ENCODE measurements at regions not wholly inside any gene's neighbourhood (a gene's known extent, or its start where the extent isn't known, plus 50 kb on each side); places are given as distances from the start of the nearest gene placed in this dataset.

DNA sequence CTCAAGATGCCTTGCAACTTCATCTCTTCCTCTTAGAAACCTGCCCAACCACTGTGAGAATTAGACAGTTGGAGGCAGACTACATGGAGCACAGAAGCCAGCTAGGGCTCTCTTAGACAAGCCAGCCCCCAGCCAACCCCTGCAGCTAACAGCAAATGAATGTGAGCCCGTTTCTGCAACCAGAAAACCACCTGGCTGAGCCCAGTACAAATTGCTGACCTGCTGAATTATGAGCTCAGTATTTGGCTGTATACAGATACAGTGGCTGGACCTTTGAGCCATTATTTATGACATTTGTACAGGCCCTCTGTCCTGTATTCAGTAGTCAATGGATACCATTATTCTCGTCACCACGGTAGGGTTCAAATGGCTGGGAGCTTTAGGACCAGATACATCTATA, 112.9 kb downstream of the TBX5 start:
- H3K27ac ChIP-seq (ENCODE audit: low read length, poor library complexity, severe bottlenecking): no peak overlapping the region
- H4K91ac ChIP-seq (ENCODE audit: low read length): no peak overlapping the region
- DNase-seq: no peak
- no peak overlapping the region for H3K14ac ChIP-seq (ENCODE audit: low read length in 2 of 2)
- H3K27me3 ChIP-seq (ENCODE audit: control insufficient read depth in 1 of 2, insufficient read depth in 1 of 2, low read length in 2 of 2): no peaks in the 10 kb centered on the region
- H3K79me1 ChIP-seq (replicated peaks; ENCODE audit: low read length, poor library complexity, severe bottlenecking): no peaks in the 10 kb centered on the region
- no peak overlapping the region for H2BK5ac ChIP-seq (ENCODE audit: low read depth, low read length, poor library complexity, severe bottlenecking)
- WGBS: 48% methylated on average over 2 of the region's 3 CpGs
- no peak overlapping the region for H3K23ac ChIP-seq (ENCODE audit: low read length in 2 of 2)
- H2AK5ac ChIP-seq (ENCODE audit: low read length, severe bottlenecking): no peak overlapping the region
- H3K4me3 ChIP-seq (ENCODE audit: insufficient read depth in 1 of 2, low read depth in 1 of 2, low read length in 2 of 2): no peak overlapping the region
- H3K9ac ChIP-seq (ENCODE audit: low read length): no peak overlapping the region
- peaks cover 3% of the 10 kb centered on the region for H3K9me3 ChIP-seq (ENCODE audit: control insufficient read depth, low read length)
- H3K36me3 ChIP-seq (ENCODE audit: control insufficient read depth in 1 of 2, insufficient read depth in 2 of 2, low read depth in 1 of 2, low read length in 2 of 2): no peaks in the 10 kb centered on the region
- H2AFZ ChIP-seq (ENCODE audit: low read depth, low read length): no peak overlapping the region
- H3K4me2 ChIP-seq (ENCODE audit: low read length, poor library complexity, severe bottlenecking): no peak overlapping the region
- no peak overlapping the region for H3K18ac ChIP-seq (ENCODE audit: low read depth in 1 of 2, low read length in 2 of 2)
- H2BK120ac ChIP-seq (ENCODE audit: low read depth, low read length): no peak overlapping the region
- no peak overlapping the region for H2BK15ac ChIP-seq (ENCODE audit: low read depth, poor library complexity, severe bottlenecking)
- no peaks in the 10 kb centered on the region for H3K4me1 ChIP-seq (ENCODE audit: control insufficient read depth, insufficient read depth, low read depth, low read length)
- H4K8ac ChIP-seq (ENCODE audit: low read length): no peak overlapping the region
- H2BK12ac ChIP-seq (ENCODE audit: low read length in 2 of 2): no peak overlapping the region
- H3K4ac ChIP-seq (ENCODE audit: low read depth in 1 of 2, low read length in 2 of 2): no peak overlapping the region

DNA sequence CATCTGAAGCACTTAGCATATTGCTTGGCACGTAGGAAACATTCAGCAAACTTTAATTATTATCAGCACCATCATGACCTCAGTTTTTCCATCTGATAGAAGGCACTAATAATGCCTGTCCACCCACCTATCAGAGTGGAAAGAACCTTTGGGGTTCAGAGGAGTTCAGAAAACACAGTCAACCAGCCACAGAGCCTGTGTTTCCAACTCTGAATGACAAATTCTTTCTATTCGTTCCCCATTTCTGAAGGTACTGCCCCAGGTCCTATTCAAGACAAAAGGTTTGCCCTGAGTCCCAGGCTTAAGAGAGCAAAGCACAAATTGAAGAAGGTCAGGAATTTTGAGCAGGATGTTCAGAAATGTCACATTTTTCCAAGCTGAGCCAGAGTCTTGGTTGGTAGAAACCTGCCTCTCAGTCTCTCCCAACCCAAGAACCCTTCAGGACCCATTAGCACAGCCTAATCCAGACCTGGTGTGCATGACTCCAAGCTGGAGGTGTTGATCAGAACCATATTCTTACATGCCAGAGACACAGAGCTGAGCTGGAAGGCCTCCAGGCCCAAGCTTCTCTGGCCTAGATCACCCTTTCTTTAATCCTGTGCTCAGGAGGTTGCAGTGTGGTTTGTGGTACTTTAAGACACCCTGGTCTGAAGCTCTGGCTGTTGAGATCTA, 114.4 kb downstream of the TBX5 start:
- H2AK5ac ChIP-seq (ENCODE audit: low read length, severe bottlenecking): no peak overlapping the region
- peaks cover 0 to 4% of the 10 kb centered on the region in 2 experiments for H3K27me3 ChIP-seq (ENCODE audit: control insufficient read depth in 1 of 2, insufficient read depth in 1 of 2, low read length in 2 of 2)
- DNase-seq: no peak
- H3K4me1 ChIP-seq (ENCODE audit: control insufficient read depth, insufficient read depth, low read depth, low read length): no peaks in the 10 kb centered on the region
- H3K27ac ChIP-seq (ENCODE audit: low read length, poor library complexity, severe bottlenecking): no peak overlapping the region
- H3K4ac ChIP-seq (ENCODE audit: low read depth in 1 of 2, low read length in 2 of 2): no peak overlapping the region
- H3K14ac ChIP-seq (ENCODE audit: low read length in 2 of 2): no peak overlapping the region
- no peak overlapping the region for H2BK12ac ChIP-seq (ENCODE audit: low read length in 2 of 2)
- no peak overlapping the region for H3K4me3 ChIP-seq (ENCODE audit: insufficient read depth in 1 of 2, low read depth in 1 of 2, low read length in 2 of 2)
- H3K18ac ChIP-seq (ENCODE audit: low read depth in 1 of 2, low read length in 2 of 2): no peak overlapping the region
- H3K36me3 ChIP-seq (ENCODE audit: control insufficient read depth in 1 of 2, insufficient read depth in 2 of 2, low read depth in 1 of 2, low read length in 2 of 2): no peaks in the 10 kb centered on the region
- H3K4me2 ChIP-seq (ENCODE audit: low read length, poor library complexity, severe bottlenecking): no peak overlapping the region
- H2BK15ac ChIP-seq (ENCODE audit: low read depth, poor library complexity, severe bottlenecking): no peak overlapping the region
- H4K8ac ChIP-seq (ENCODE audit: low read length): no peak overlapping the region
- no peak overlapping the region for H4K91ac ChIP-seq (ENCODE audit: low read length)
- WGBS: 83% methylated on average over 2 of the region's 2 CpGs
- no peak overlapping the region for H2BK5ac ChIP-seq (ENCODE audit: low read depth, low read length, poor library complexity, severe bottlenecking)
- H3K79me1 ChIP-seq (replicated peaks; ENCODE audit: low read length, poor library complexity, severe bottlenecking): no peaks in the 10 kb centered on the region
- H3K9me3 ChIP-seq (ENCODE audit: control insufficient read depth, low read length): peaks cover 3% of the 10 kb centered on the region
- H2AFZ ChIP-seq (ENCODE audit: low read depth, low read length): no peak overlapping the region
- H3K23ac ChIP-seq (ENCODE audit: low read length in 2 of 2): no peak overlapping the region
- H2BK120ac ChIP-seq (ENCODE audit: low read depth, low read length): no peak overlapping the region
- H3K9ac ChIP-seq (ENCODE audit: low read length): no peak overlapping the region

DNA sequence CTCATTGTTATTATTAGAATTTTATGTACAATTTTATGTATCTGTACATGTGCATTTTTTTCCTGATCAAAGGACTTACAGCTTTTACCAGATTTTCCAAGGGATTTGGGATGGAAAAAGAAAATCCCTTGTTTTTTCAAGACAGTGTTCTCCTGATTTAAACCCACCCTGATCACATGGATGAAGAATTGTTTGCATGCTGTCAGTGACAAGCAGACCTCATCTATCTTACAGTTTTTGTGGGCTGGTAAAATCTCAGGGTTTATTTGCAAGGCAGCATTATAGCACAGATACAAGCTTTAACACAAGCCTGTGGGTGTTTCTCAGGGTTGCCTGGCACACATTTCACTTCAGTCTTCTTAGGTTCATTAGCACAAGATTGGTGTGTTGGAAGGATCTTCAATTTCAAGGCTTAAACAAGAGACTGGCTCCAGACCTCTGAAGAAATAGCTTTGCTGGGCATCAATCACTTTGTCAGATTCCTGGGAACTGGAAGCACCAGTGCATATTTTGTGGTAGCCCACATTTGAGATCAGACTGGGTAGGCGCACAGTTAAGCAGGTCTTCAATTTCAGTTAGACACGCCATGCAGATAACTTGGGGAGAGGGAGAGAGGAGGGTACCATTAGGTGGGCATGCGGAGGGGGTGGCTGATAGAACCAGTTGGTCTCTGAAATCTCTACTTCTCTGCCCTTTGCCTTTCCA, 118.0 kb downstream of the TBX5 start:
- Histone ChIP-seq H2AK5ac (ENCODE audit: low read length, severe bottlenecking) (no peak overlapping the region), H3K27me3 (ENCODE audit: control insufficient read depth in 1 of 2, insufficient read depth in 1 of 2, low read length in 2 of 2) (peaks cover 0 to 11% of the 10 kb centered on the region in 2 experiments), H3K23ac (ENCODE audit: low read length in 2 of 2) (no peak overlapping the region), H4K91ac (ENCODE audit: low read length) (no peak overlapping the region), H2BK15ac (ENCODE audit: low read depth, poor library complexity, severe bottlenecking) (no peak overlapping the region), H3K9ac (ENCODE audit: low read length) (no peak overlapping the region), H3K4me2 (ENCODE audit: low read length, poor library complexity, severe bottlenecking) (no peak overlapping the region), H3K36me3 (ENCODE audit: control insufficient read depth in 1 of 2, insufficient read depth in 2 of 2, low read depth in 1 of 2, low read length in 2 of 2) (no peaks in the 10 kb centered on the region), H4K8ac (ENCODE audit: low read length) (no peak overlapping the region), H2AFZ (ENCODE audit: low read depth, low read length) (no peak overlapping the region), H2BK12ac (ENCODE audit: low read length in 2 of 2) (no peak overlapping the region), H3K4me3 (ENCODE audit: insufficient read depth in 1 of 2, low read depth in 1 of 2, low read length in 2 of 2) (no peak overlapping the region), H3K18ac (ENCODE audit: low read depth in 1 of 2, low read length in 2 of 2) (no peak overlapping the region), H3K4me1 (ENCODE audit: control insufficient read depth, insufficient read depth, low read depth, low read length) (no peaks in the 10 kb centered on the region), H3K9me3 (ENCODE audit: control insufficient read depth, low read length) (peaks cover 3% of the 10 kb centered on the region), H2BK5ac (ENCODE audit: low read depth, low read length, poor library complexity, severe bottlenecking) (no peak overlapping the region), H3K79me1 (replicated peaks; ENCODE audit: low read length, poor library complexity, severe bottlenecking) (no peaks in the 10 kb centered on the region), H3K14ac (ENCODE audit: low read length in 2 of 2) (no peak overlapping the region), H2BK120ac (ENCODE audit: low read depth, low read length) (no peak overlapping the region), H3K4ac (ENCODE audit: low read depth in 1 of 2, low read length in 2 of 2) (no peak overlapping the region), H3K27ac (ENCODE audit: low read length, poor library complexity, severe bottlenecking) (no peak overlapping the region)
- DNase-seq: no peak
- 89% methylated on average over 1 of the region's 3 CpGs for WGBS

DNA sequence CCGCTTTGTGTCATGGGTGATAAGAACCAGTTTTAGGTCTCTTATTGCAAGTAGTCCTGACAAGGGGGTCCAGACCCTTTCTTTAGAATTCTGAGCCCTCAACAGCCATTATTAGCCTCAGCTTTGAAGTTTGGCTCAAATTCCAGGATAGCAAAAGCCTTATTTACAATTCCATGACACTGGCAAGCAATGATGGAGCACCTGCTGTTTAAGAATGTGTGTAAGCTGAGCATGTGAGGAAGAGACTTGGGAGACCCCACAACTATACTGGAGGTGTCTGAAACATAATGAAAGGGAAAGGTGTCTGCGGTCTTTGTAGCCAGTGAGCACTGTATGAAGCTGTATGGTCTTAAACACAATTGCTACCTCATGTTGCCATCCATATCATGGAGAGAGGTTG, 119.8 kb downstream of the TBX5 start:
- Histone ChIP-seq H2BK5ac (ENCODE audit: low read depth, low read length, poor library complexity, severe bottlenecking) (no peak overlapping the region), H3K4me3 (ENCODE audit: insufficient read depth in 1 of 2, low read depth in 1 of 2, low read length in 2 of 2) (no peak overlapping the region), H3K27me3 (ENCODE audit: control insufficient read depth in 1 of 2, insufficient read depth in 1 of 2, low read length in 2 of 2) (peaks cover 0 to 11% of the 10 kb centered on the region in 2 experiments), H4K91ac (ENCODE audit: low read length) (no peak overlapping the region), H3K9ac (ENCODE audit: low read length) (no peak overlapping the region), H3K79me1 (replicated peaks; ENCODE audit: low read length, poor library complexity, severe bottlenecking) (no peaks in the 10 kb centered on the region), H2BK15ac (ENCODE audit: low read depth, poor library complexity, severe bottlenecking) (no peak overlapping the region), H2BK12ac (ENCODE audit: low read length in 2 of 2) (no peak overlapping the region), H3K9me3 (ENCODE audit: control insufficient read depth, low read length) (no peaks in the 10 kb centered on the region), H2AFZ (ENCODE audit: low read depth, low read length) (no peak overlapping the region), H2BK120ac (ENCODE audit: low read depth, low read length) (no peak overlapping the region), H3K4ac (ENCODE audit: low read depth in 1 of 2, low read length in 2 of 2) (no peak overlapping the region), H3K14ac (ENCODE audit: low read length in 2 of 2) (no peak overlapping the region), H4K8ac (ENCODE audit: low read length) (no peak overlapping the region), H3K27ac (ENCODE audit: low read length, poor library complexity, severe bottlenecking) (no peak overlapping the region), H3K36me3 (ENCODE audit: control insufficient read depth in 1 of 2, insufficient read depth in 2 of 2, low read depth in 1 of 2, low read length in 2 of 2) (no peaks in the 10 kb centered on the region), H3K4me2 (ENCODE audit: low read length, poor library complexity, severe bottlenecking) (no peak overlapping the region), H3K4me1 (ENCODE audit: control insufficient read depth, insufficient read depth, low read depth, low read length) (no peaks in the 10 kb centered on the region), H3K18ac (ENCODE audit: low read depth in 1 of 2, low read length in 2 of 2) (no peak overlapping the region), H3K23ac (ENCODE audit: low read length in 2 of 2) (no peak overlapping the region), H2AK5ac (ENCODE audit: low read length, severe bottlenecking) (no peak overlapping the region)
- WGBS: 70% methylated on average over 2 of the region's 2 CpGs
- no peak for DNase-seq

All from mesenchymal stem cell (in vitro differentiated cells and primary cell).